Mesodermal cell (in vitro differentiated cells): ENCODE measurements at regions not wholly inside any gene's neighbourhood (a gene's known extent, or its start where the extent isn't known, plus 50 kb on each side); places are given as distances from the start of the nearest gene placed in this dataset.
"Not testable (repeated sequence)": the region's sequence is repeated elsewhere in the genome, so short reads cannot be mapped to it uniquely, and the experiment has no call there.

Experiments used
- H3K27ac ChIP-seq: 2 replicates; pipeline ENCODE4 v1.7.0; 2013; ENCODE audit warnings: mild to moderate bottlenecking, low read depth, low read length, moderate library complexity; ENCODE audit not compliant: severe bottlenecking
- H3K36me3 ChIP-seq: 2 replicates; pipeline ENCODE4 v1.7.1; 2013; ENCODE audit warnings: mild to moderate bottlenecking, low read length, moderate library complexity; ENCODE audit not compliant: control insufficient read depth, insufficient read depth
- H3K4me1 ChIP-seq: one replicate; pipeline ENCODE4 v1.7.1; 2013; ENCODE audit warnings: mild to moderate bottlenecking, low read length; ENCODE audit not compliant: insufficient read depth, control insufficient read depth, poor library complexity, severe bottlenecking
- H3K4me3 ChIP-seq: 2 replicates; pipeline ENCODE4 v1.7.0; 2013; ENCODE audit warnings: low read length, control low read depth, mild to moderate bottlenecking; ENCODE audit not compliant: insufficient read depth, poor library complexity, severe bottlenecking; ENCODE audit errors: extremely low read depth
- H3K9me3 ChIP-seq: 2 replicates; pipeline ENCODE4 v1.7.1; 2013; ENCODE audit warnings: mild to moderate bottlenecking, low read length, moderate library complexity; ENCODE audit not compliant: control insufficient read depth
- WGBS, 2 experiments: methylation state at CpG; one replicate each; pipeline ENCODE4 v1.1.5; 2013; ENCODE audit warnings: missing lambda C conversion rate in 2 of 2; ENCODE audit not compliant: insufficient coverage in 2 of 2; 5-methylcytosine and 5-hydroxymethylcytosine counted together

GRCh38 chr12:131471271-131471905 lies 239.5 kb upstream of the SFSWAP start:
- H3K27ac ChIP-seq: no peak overlapping the region
- H3K4me1 ChIP-seq: no peaks in the 10 kb centered on the region
- no peaks in the 10 kb centered on the region for H3K36me3 ChIP-seq
- no peaks in the 10 kb centered on the region for H3K9me3 ChIP-seq
- no peak overlapping the region for H3K4me3 ChIP-seq
- WGBS, 2 experiments: 64 to 76% methylated on average over 10 to 15 of the region's 20 CpGs

DNA sequence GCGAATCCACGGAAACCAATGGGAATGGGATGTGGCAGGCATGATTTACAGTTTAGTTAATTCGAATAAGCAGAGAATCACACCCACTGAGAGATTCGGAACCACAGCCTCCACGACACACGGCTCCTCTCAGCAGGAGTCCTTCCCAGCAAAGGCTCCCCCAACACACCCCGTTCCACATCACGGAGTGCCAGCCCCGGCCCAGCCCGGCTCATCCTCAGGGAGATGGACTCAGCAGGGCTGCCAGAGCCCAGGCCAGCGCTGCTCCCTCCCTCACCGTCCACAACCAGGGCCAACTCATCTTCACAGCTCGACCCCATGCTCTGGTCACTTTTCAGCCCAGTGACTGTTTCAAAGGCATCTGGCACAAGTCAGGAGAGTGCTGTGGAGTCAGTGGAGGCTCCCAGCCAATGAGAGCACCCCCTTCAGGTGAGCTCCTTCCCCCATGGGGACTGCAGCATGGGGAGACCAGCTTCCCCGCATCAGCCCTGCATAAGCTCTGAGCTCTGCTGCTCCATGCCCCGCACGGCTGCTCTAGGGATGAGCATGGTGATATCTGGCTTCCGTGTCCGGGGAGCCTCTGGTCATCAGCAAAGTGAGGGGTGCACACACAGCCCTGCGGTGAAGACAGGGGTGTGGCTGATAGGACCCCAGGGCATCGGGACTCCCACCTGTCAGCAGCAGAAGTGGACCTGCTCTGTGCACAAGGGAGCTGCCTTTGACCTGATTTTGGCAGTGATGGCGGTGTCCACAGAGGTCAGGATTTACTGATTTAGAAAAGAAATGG lies 238.8 kb upstream of the SFSWAP start:
- Histone ChIP-seq H3K4me3 (no peak overlapping the region), H3K4me1 (no peaks in the 10 kb centered on the region), H3K9me3 (no peaks in the 10 kb centered on the region), H3K36me3 (no peaks in the 10 kb centered on the region), H3K27ac (no peak overlapping the region)
- WGBS, 2 experiments: 82 to 85% methylated on average over 11 to 19 of the region's 21 CpGs

GRCh38 chr12:131473261-131473660 lies 237.6 kb upstream of the SFSWAP start:
- H3K9me3 ChIP-seq: peaks cover 6% of the 10 kb centered on the region
- WGBS, 2 experiments: 92 to 93% methylated on average over 9 to 12 of the region's 15 CpGs
- no peaks in the 10 kb centered on the region for H3K4me1 ChIP-seq
- H3K36me3 ChIP-seq: no peaks in the 10 kb centered on the region
- no peak overlapping the region for H3K4me3 ChIP-seq
- no peak overlapping the region for H3K27ac ChIP-seq

DNA sequence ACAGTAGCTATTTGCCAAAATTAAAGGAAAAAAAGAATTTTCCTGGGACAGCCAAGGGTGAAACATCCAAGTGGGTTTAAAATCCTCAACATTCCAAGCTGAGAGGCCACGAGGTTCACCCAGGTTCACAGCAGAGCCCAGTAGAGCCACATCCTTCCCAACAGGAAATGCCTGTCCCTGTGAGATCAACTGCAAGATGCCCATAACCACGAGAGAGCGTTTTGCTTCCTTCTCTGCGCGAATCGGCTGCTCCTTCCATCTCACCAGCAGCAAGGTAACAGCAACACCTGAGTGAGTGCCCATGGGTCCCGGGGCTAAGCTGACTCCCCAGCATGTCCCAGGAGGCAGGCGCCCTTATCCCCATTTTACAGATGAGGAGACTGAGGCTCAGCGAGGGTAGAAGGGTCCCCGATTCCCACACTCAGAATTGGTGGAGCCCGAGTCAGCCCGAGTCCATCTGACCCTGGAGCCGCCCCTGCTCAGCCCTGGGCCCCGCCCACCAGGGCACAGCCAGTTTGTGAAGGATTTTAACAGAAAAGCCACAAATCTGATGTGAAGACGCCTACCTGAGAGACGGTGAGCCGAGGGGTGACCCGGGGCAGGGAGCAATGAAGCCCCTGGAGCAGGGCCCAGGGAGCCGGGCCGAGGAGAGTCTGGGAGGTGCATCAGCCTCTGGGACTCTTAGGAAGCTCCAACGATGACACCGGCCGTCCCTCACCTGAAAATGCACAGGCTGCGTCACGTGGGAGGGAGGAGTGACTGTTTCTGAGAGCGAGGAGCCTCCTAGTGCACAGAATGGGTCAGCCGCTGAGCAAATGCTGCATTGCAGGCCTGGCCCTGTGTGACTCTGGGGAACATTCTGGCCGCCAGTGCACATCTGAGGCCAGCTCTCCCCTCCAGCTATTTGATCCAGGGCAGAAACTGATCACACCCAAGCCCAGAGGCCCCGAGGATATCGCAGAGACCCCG lies 236.9 kb upstream of the SFSWAP start:
- H3K9me3 ChIP-seq: peaks cover 6% of the 10 kb centered on the region
- no peak overlapping the region for H3K27ac ChIP-seq
- WGBS, 2 experiments: 79 to 89% methylated on average over 24 to 27 of the region's 31 CpGs
- no peaks in the 10 kb centered on the region for H3K36me3 ChIP-seq
- H3K4me3 ChIP-seq: no peak overlapping the region
- no peaks in the 10 kb centered on the region for H3K4me1 ChIP-seq

- H3K9me3 ChIP-seq, H3K27ac ChIP-seq, H3K36me3 ChIP-seq, H3K4me3 ChIP-seq, H3K4me1 ChIP-seq: not testable (repeated sequence)
- WGBS, 2 experiments: no CpG with 5 or more reads among the region's 19 CpGs
Measured at GRCh38 chr12:131475012-131475411, 235.9 kb upstream of the SFSWAP start.

- Histone ChIP-seq H3K27ac (no peak overlapping the region), H3K4me1 (no peaks in the 10 kb centered on the region), H3K36me3 (no peaks in the 10 kb centered on the region), H3K4me3 (no peak overlapping the region), H3K9me3 (peaks cover 6% of the 10 kb centered on the region)
- WGBS, 2 experiments: 92 to 93% methylated on average over 1 to 2 of the region's 2 CpGs
Measured at GRCh38 chr12:131477613-131478012, 233.3 kb upstream of the SFSWAP start.

GRCh38 chr12:131478468-131478867 lies 232.4 kb upstream of the SFSWAP start:
- Histone ChIP-seq H3K9me3 (peaks cover 6% of the 10 kb centered on the region), H3K27ac (no peak overlapping the region), H3K4me3 (no peak overlapping the region), H3K4me1 (no peaks in the 10 kb centered on the region), H3K36me3 (no peaks in the 10 kb centered on the region)
- WGBS, 2 experiments: no CpG with 5 or more reads among the region's 3 CpGs

DNA sequence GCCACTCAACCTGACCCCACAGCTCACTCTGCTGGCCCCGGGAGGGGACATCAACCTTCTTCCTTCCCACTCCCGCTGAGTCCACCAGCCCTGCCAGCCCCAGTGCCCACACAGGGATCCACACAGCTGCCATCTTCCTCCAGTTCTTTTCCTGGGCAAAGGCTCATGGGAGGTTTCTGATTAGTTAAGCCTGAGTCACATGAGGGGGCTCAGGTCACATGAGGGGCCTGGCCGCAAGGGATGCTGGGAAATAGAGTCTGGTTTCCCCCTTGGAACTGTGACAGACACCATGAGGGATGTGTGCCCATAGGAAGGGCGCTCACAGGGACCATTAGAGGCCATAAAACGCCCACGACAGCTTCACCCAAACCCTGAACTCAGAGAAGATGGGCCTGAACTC lies 228.7 kb upstream of the SFSWAP start:
- Histone ChIP-seq H3K36me3 (no peaks in the 10 kb centered on the region), H3K27ac (no peak overlapping the region), H3K4me1 (no peaks in the 10 kb centered on the region), H3K4me3 (no peak overlapping the region), H3K9me3 (peaks cover 6% of the 10 kb centered on the region)
- WGBS, 2 experiments: 70 to 80% methylated on average over 5 to 6 of the region's 6 CpGs

- Histone ChIP-seq H3K9me3 (peaks cover 3% of the 10 kb centered on the region), H3K27ac (no peak overlapping the region), H3K4me3 (no peak overlapping the region), H3K36me3 (no peaks in the 10 kb centered on the region), H3K4me1 (no peaks in the 10 kb centered on the region)
- 90 to 92% methylated on average over 8 to 9 of the region's 9 CpGs for WGBS, 2 experiments
Measured at GRCh38 chr12:131482686-131483085, 228.2 kb upstream of the SFSWAP start.

DNA sequence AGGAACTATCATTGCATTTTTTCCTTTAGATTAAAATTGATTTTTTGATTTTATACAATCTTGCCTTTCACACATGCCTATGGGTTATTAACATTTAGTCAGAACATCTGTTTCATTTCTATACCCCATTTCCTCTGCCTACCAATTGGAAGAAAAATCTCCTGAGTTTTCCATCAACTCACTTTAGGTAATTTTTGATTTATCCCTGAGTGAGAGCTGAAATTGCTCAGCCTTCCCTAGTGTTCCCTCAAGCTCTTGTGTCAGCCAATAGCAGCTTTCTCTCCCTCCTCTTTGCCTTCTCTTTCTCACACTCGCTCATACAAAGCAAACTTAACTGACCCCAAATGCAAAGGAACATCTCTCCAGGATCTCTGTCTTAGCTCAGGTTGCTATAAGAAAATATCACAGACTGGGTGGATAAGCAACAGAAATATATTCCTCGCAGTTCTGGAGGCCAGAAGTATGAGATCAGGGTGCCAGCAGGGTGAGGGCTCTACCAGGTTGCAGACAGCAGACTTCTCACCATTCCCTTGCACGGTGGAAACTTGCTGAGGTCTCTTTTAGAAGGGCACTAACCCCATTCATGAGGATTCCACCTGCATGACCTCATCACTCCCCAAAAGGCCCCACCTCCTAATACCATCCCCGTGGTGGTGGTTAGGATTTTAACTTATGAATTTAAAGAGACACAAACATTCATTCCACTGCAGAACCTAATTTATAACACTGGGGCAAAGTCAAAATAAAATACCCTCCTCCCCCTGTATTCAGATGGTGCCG lies 224.2 kb upstream of the SFSWAP start:
- 60 to 87% methylated on average over 3 to 4 of the region's 5 CpGs for WGBS, 2 experiments
- H3K9me3 ChIP-seq: no peaks in the 10 kb centered on the region
- H3K4me1 ChIP-seq: no peaks in the 10 kb centered on the region
- H3K4me3 ChIP-seq: no peak overlapping the region
- no peak overlapping the region for H3K27ac ChIP-seq
- no peaks in the 10 kb centered on the region for H3K36me3 ChIP-seq
